Karpas-422 (cell line): ENCODE measurements at regions not wholly inside any gene's neighbourhood (a gene's known extent, or its start where the extent isn't known, plus 50 kb on each side); places are given as distances from the start of the nearest gene placed in this dataset.
"Not testable (repeated sequence)": the region's sequence is repeated elsewhere in the genome, so short reads cannot be mapped to it uniquely, and the experiment has no call there.

Experiments
- DNase-seq: peaks from one replicate; pipeline ENCODE4 v3.0.0-alpha.2; 2015
- H2AFZ ChIP-seq: fragments of 200-600 bp; sonication (generic); 2 replicates; pipeline ENCODE4 v1.6.1; 2014; ENCODE audit warnings: antibody characterized with exemption, low read length, mixed read lengths
- H3K27ac ChIP-seq: fragments of 200-600 bp; sonication (generic); 2 replicates; pipeline ENCODE4 v1.5.1; 2014; ENCODE audit warnings: mild to moderate bottlenecking, low read length, moderate library complexity
- H3K27me3 ChIP-seq: fragments of 200-600 bp; sonication (generic); 2 replicates; pipeline ENCODE4 v1.6.1; 2014; ENCODE audit warnings: low read length, mixed read lengths
- H3K36me3 ChIP-seq: fragments of 200-600 bp; sonication (generic); 2 replicates; pipeline ENCODE4 v1.6.1; 2014; ENCODE audit warnings: low read length, mixed read lengths; ENCODE audit not compliant: insufficient read depth
- H3K4me1 ChIP-seq: fragments of 200-600 bp; sonication (generic); 2 replicates; pipeline ENCODE4 v1.6.1; 2014; ENCODE audit warnings: mild to moderate bottlenecking, low read length, mixed read lengths
- H3K4me2 ChIP-seq: fragments of 200-600 bp; sonication (generic); 2 replicates; pipeline ENCODE4 v1.6.1; 2014; ENCODE audit warnings: low read length, low read depth, mild to moderate bottlenecking; ENCODE audit not compliant: poor library complexity, severe bottlenecking
- H3K4me3 ChIP-seq: fragments of 200-600 bp; sonication (generic); 2 replicates; pipeline ENCODE4 v1.5.1; 2014; ENCODE audit warnings: mild to moderate bottlenecking, antibody characterized with exemption, low read length, mixed read lengths
- H3K79me2 ChIP-seq: fragments of 200-600 bp; sonication (generic); 2 replicates; pipeline ENCODE4 v1.6.1; 2014; ENCODE audit warnings: mild to moderate bottlenecking, low read length, mixed read lengths
- H3K9ac ChIP-seq: fragments of 200-600 bp; sonication (generic); 2 replicates; pipeline ENCODE4 v1.6.0; 2014; ENCODE audit warnings: low read length
- H3K9me2 ChIP-seq: fragments of 200-600 bp; sonication (generic), shearing (Covaris generic); replicated peaks from 2 replicates; pipeline ENCODE4 v1.6.0; 2014; ENCODE audit warnings: mild to moderate bottlenecking, low read length, moderate library complexity; ENCODE audit not compliant: insufficient read depth
- H3K9me3 ChIP-seq: fragments of 300-700, 200-600 bp; sonication (generic); 2 replicates; pipeline ENCODE4 v1.6.1; 2014; ENCODE audit warnings: low read length, mixed read lengths
- H4K20me1 ChIP-seq: fragments of 200-600 bp; sonication (generic); 2 replicates; pipeline ENCODE4 v1.6.1; 2014; ENCODE audit warnings: mild to moderate bottlenecking, antibody characterized with exemption, low read length, low read depth; ENCODE audit not compliant: insufficient read depth

GRCh38 chr20:53663521-53663920 lies 69.9 kb upstream of the ZNF217 start:
- H3K27ac ChIP-seq, DNase-seq, H3K9me2 ChIP-seq, H3K79me2 ChIP-seq, H4K20me1 ChIP-seq, H3K36me3 ChIP-seq, H3K9ac ChIP-seq, H3K4me2 ChIP-seq, H2AFZ ChIP-seq, H3K27me3 ChIP-seq, H3K4me1 ChIP-seq, H3K4me3 ChIP-seq, H3K9me3 ChIP-seq: not testable (repeated sequence)

GRCh38 chr20:53662595-53662994 lies 69.0 kb upstream of the ZNF217 start:
- Histone ChIP-seq H4K20me1 (no peaks in the 10 kb centered on the region), H3K4me2 (no peak overlapping the region), H3K9ac (no peak overlapping the region), H3K9me3 (no peaks in the 10 kb centered on the region), H3K4me3 (no peak overlapping the region), H3K27me3 (no peaks in the 10 kb centered on the region), H3K4me1 (no peaks in the 10 kb centered on the region), H3K36me3 (no peaks in the 10 kb centered on the region), H3K9me2 (no peaks in the 10 kb centered on the region), H3K79me2 (no peaks in the 10 kb centered on the region), H3K27ac (no peak overlapping the region), H2AFZ (no peak overlapping the region)
- DNase-seq, result no peak

GRCh38 chr20:53660947-53661381 lies 67.3 kb upstream of the ZNF217 start:
- Histone ChIP-seq H2AFZ (no peak overlapping the region), H3K27me3 (no peaks in the 10 kb centered on the region), H3K27ac (no peak overlapping the region), H3K9me3 (no peaks in the 10 kb centered on the region), H3K9me2 (no peaks in the 10 kb centered on the region), H3K79me2 (no peaks in the 10 kb centered on the region), H3K36me3 (no peaks in the 10 kb centered on the region), H3K4me2 (no peak overlapping the region), H4K20me1 (no peaks in the 10 kb centered on the region), H3K9ac (no peak overlapping the region), H3K4me3 (no peak overlapping the region), H3K4me1 (no peaks in the 10 kb centered on the region)
- DNase-seq, result no peak

GRCh38 chr20:53660078-53660909 lies 66.7 kb upstream of the ZNF217 start:
- Histone ChIP-seq H3K4me3 (no peak overlapping the region), H3K27me3 (no peaks in the 10 kb centered on the region), H3K36me3 (no peaks in the 10 kb centered on the region), H4K20me1 (no peaks in the 10 kb centered on the region), H3K4me1 (no peaks in the 10 kb centered on the region), H2AFZ (no peak overlapping the region), H3K9ac (no peak overlapping the region), H3K9me2 (no peaks in the 10 kb centered on the region), H3K4me2 (no peak overlapping the region), H3K9me3 (no peaks in the 10 kb centered on the region), H3K79me2 (no peaks in the 10 kb centered on the region), H3K27ac (no peak overlapping the region)
- DNase-seq, result no peak

- H2AFZ ChIP-seq, result no peak overlapping the region
- H3K9me3 ChIP-seq, result no peaks in the 10 kb centered on the region
- H4K20me1 ChIP-seq, result no peaks in the 10 kb centered on the region
- no peaks in the 10 kb centered on the region for H3K9me2 ChIP-seq
- no peak overlapping the region for H3K9ac ChIP-seq
- H3K4me2 ChIP-seq, result no peak overlapping the region
- no peak overlapping the region for H3K27ac ChIP-seq
- no peaks in the 10 kb centered on the region for H3K4me1 ChIP-seq
- no peaks in the 10 kb centered on the region for H3K36me3 ChIP-seq
- H3K79me2 ChIP-seq, result no peaks in the 10 kb centered on the region
- no peak for DNase-seq
- no peak overlapping the region for H3K4me3 ChIP-seq
- H3K27me3 ChIP-seq, result no peaks in the 10 kb centered on the region
Measured at GRCh38 chr20:53658973-53659372, 65.3 kb upstream of the ZNF217 start.

- no peak overlapping the region for H2AFZ ChIP-seq
- no peaks in the 10 kb centered on the region for H3K79me2 ChIP-seq
- H3K4me2 ChIP-seq, result no peak overlapping the region
- H3K4me3 ChIP-seq, result no peak overlapping the region
- H3K27me3 ChIP-seq, result no peaks in the 10 kb centered on the region
- no peaks in the 10 kb centered on the region for H3K36me3 ChIP-seq
- no peaks in the 10 kb centered on the region for H3K9me3 ChIP-seq
- H3K9ac ChIP-seq, result no peak overlapping the region
- H3K27ac ChIP-seq, result no peak overlapping the region
- no peaks in the 10 kb centered on the region for H3K9me2 ChIP-seq
- DNase-seq, result no peak
- no peaks in the 10 kb centered on the region for H3K4me1 ChIP-seq
- H4K20me1 ChIP-seq, result no peaks in the 10 kb centered on the region
Measured at GRCh38 chr20:53658322-53658721, 64.7 kb upstream of the ZNF217 start.

GRCh38 chr20:53657732-53658131 lies 64.1 kb upstream of the ZNF217 start:
- Histone ChIP-seq H3K27me3 (no peaks in the 10 kb centered on the region), H3K9ac (no peak overlapping the region), H4K20me1 (no peaks in the 10 kb centered on the region), H3K4me3 (no peak overlapping the region), H3K36me3 (no peaks in the 10 kb centered on the region), H3K4me1 (no peaks in the 10 kb centered on the region), H3K9me3 (no peaks in the 10 kb centered on the region), H3K27ac (no peak overlapping the region), H3K79me2 (no peaks in the 10 kb centered on the region), H3K9me2 (no peaks in the 10 kb centered on the region), H2AFZ (no peak overlapping the region), H3K4me2 (no peak overlapping the region)
- no peak for DNase-seq

GRCh38 chr20:53657279-53657678 lies 63.6 kb upstream of the ZNF217 start:
- no peaks in the 10 kb centered on the region for H3K79me2 ChIP-seq
- no peaks in the 10 kb centered on the region for H3K36me3 ChIP-seq
- no peak overlapping the region for H2AFZ ChIP-seq
- H3K4me1 ChIP-seq, result no peaks in the 10 kb centered on the region
- H4K20me1 ChIP-seq, result no peaks in the 10 kb centered on the region
- H3K4me2 ChIP-seq, result no peak overlapping the region
- DNase-seq, result no peak
- H3K27me3 ChIP-seq, result no peaks in the 10 kb centered on the region
- H3K4me3 ChIP-seq, result no peak overlapping the region
- H3K9me3 ChIP-seq, result no peaks in the 10 kb centered on the region
- no peaks in the 10 kb centered on the region for H3K9me2 ChIP-seq
- no peak overlapping the region for H3K27ac ChIP-seq
- no peak overlapping the region for H3K9ac ChIP-seq
